ENCODE measurements at regions not wholly inside any gene's neighbourhood (a gene's known extent, or its start where the extent isn't known, plus 50 kb on each side); places are given as distances from the start of the nearest gene placed in this dataset.

- TF ChIP-seq, protein P1, sequence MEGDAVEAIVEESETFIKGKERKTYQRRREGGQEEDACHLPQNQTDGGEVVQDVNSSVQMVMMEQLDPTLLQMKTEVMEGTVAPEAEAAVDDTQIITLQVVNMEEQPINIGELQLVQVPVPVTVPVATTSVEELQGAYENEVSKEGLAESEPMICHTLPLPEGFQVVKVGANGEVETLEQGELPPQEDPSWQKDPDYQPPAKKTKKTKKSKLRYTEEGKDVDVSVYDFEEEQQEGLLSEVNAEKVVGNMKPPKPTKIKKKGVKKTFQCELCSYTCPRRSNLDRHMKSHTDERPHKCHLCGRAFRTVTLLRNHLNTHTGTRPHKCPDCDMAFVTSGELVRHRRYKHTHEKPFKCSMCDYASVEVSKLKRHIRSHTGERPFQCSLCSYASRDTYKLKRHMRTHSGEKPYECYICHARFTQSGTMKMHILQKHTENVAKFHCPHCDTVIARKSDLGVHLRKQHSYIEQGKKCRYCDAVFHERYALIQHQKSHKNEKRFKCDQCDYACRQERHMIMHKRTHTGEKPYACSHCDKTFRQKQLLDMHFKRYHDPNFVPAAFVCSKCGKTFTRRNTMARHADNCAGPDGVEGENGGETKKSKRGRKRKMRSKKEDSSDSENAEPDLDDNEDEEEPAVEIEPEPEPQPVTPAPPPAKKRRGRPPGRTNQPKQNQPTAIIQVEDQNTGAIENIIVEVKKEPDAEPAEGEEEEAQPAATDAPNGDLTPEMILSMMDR (IDR thresholded peaks at IDR 0.05; ENCODE audit: insufficient read depth, low read depth, low read length), result no peak
- no peak for TF ChIP-seq EZH2 (IDR thresholded peaks at IDR 0.05; ENCODE audit: insufficient read depth, low read length)
These were observed 103.5 kb upstream of the KCNIP4 start for GRCh38 chr4:22052076-22052475.

All from astrocyte (in vitro differentiated cells and primary cell).